ENCODE measurements at regions not wholly inside any gene's neighbourhood (a gene's known extent, or its start where the extent isn't known, plus 50 kb on each side); places are given as distances from the start of the nearest gene placed in this dataset.

GRCh38 chr18:70462078-70462439, 173.2 kb downstream of the SOCS6 start:
- no peak for TF ChIP-seq POLR2AphosphoS5 (IDR thresholded peaks at IDR 0.05; ENCODE audit: low read depth, low read length)
- no peak for TF ChIP-seq REST (IDR thresholded peaks at IDR 0.05; ENCODE audit: insufficient read depth in 1 of 2, low read depth in 2 of 2, low read length in 1 of 2)
- no peak for TF ChIP-seq CTCF (IDR thresholded peaks at IDR 0.05)
- TF ChIP-seq SIN3A (IDR thresholded peaks at IDR 0.05; ENCODE audit: borderline replicate concordance, insufficient read depth, low read depth, low read length): no peak
- no peak for TF ChIP-seq TCF7L2 (IDR thresholded peaks at IDR 0.05; ENCODE audit: low read depth, low read length)
- intact Hi-C loops (cut with micrococcal nuclease; ENCODE audit: unreplicated experiment): no loop called here
- ATAC-seq: peak; percentile 69
- ChIA-PET CTCF (no interaction called here), POLR2A (interaction anchor here (0.6 kb wide), 1 partner anchor 41 kb away, joined by 8 read pairs; no protein-coding TSS in a partner anchor)
- BruUV-seq (replicated peaks): no TSS peak
- H3K36me3 ChIP-seq (ENCODE audit: control insufficient read depth, insufficient read depth, low read length): no peaks in the 10 kb centered on the region
- peak overlapping the region in 1 of 2 experiments; percentile 32; a peak in 2 of 4 replicates for H3K4me3 ChIP-seq (ENCODE audit: low read depth in 2 of 2, low read length in 2 of 2)
- no peaks in the 10 kb centered on the region for H3K9me3 ChIP-seq (ENCODE audit: control insufficient read depth, insufficient read depth, low read depth, low read length)
- in situ Hi-C loops (cut with HindIII; ENCODE audit: low pct_unique_long_range_greater_than_20kb, low sequenced_read_pairs): no loop called here
- H3K27ac ChIP-seq (ENCODE audit: low read length): peak overlapping the region; percentile 98
- no peaks in the 10 kb centered on the region for H3K27me3 ChIP-seq (ENCODE audit: control insufficient read depth, insufficient read depth, low read length)
- H3K4me1 ChIP-seq (ENCODE audit: control insufficient read depth, insufficient read depth, low read length): peaks cover 34% of the 10 kb centered on the region
- no peak for DNase-seq (ENCODE audit: low read depth, low spot score)

- DNase-seq (ENCODE audit: low read depth, low spot score): no peak
- H3K9me3 ChIP-seq (ENCODE audit: control insufficient read depth, insufficient read depth, low read depth, low read length): no peaks in the 10 kb centered on the region
- intact Hi-C loops (cut with micrococcal nuclease; ENCODE audit: unreplicated experiment) (no loop called here), in situ Hi-C loops (cut with HindIII; ENCODE audit: low pct_unique_long_range_greater_than_20kb, low sequenced_read_pairs) (no loop called here)
- ATAC-seq: peak; percentile 83
- H3K4me3 ChIP-seq (ENCODE audit: low read depth in 2 of 2, low read length in 2 of 2): peak overlapping the region in 1 of 2 experiments; percentile 32; a peak in 2 of 4 replicates
- H3K27ac ChIP-seq (ENCODE audit: low read length): peak overlapping the region; percentile 98
- TF ChIP-seq SIN3A (IDR thresholded peaks at IDR 0.05; ENCODE audit: borderline replicate concordance, insufficient read depth, low read depth, low read length) (no peak), TCF7L2 (IDR thresholded peaks at IDR 0.05; ENCODE audit: low read depth, low read length) (no peak), REST (IDR thresholded peaks at IDR 0.05; ENCODE audit: insufficient read depth in 1 of 2, low read depth in 2 of 2, low read length in 1 of 2) (no peak), POLR2AphosphoS5 (IDR thresholded peaks at IDR 0.05; ENCODE audit: low read depth, low read length) (no peak), CTCF (IDR thresholded peaks at IDR 0.05) (no peak)
- no peaks in the 10 kb centered on the region for H3K27me3 ChIP-seq (ENCODE audit: control insufficient read depth, insufficient read depth, low read length)
- ChIA-PET POLR2A (interaction anchor here (0.7 kb wide), 1 partner anchor 416 kb away, joined by 4 read pairs; no protein-coding TSS in a partner anchor), CTCF (interaction anchor here (0.7 kb wide), 1 partner anchor 148 kb away, joined by 3 read pairs; no protein-coding TSS in a partner anchor)
- BruUV-seq (replicated peaks): no TSS peak
- peaks cover 34% of the 10 kb centered on the region for H3K4me1 ChIP-seq (ENCODE audit: control insufficient read depth, insufficient read depth, low read length)
- no peaks in the 10 kb centered on the region for H3K36me3 ChIP-seq (ENCODE audit: control insufficient read depth, insufficient read depth, low read length)
Measured at GRCh38 chr18:70461323-70462077, 172.7 kb downstream of the SOCS6 start.
